AG04450 (cell line): ENCODE measurements at regions not wholly inside any gene's neighbourhood (a gene's known extent, or its start where the extent isn't known, plus 50 kb on each side); places are given as distances from the start of the nearest gene placed in this dataset.

ENCODE experiments used
- CTCF ChIA-PET: fragments of 300-600, 350-600 bp; formaldehyde crosslinking; extraction: SDS; loops from one replicate; lab custom pipeline; 2022; ENCODE audit warnings: antibody characterized with exemption, inconsistent platforms; lab: Charles Lee
- POLR2A ChIA-PET: fragments of 350-600 bp; formaldehyde crosslinking; extraction: SDS; loops from one replicate; lab custom pipeline; 2021; ENCODE audit warnings: antibody characterized with exemption, inconsistent platforms; lab: Yijun Ruan, JAX
- DNase-seq: peaks from one replicate; pipeline ENCODE4 v3.0.0-alpha.2; 2011; ENCODE audit warnings: low read depth, low spot score
- H3K27ac ChIP-seq: one replicate; pipeline ENCODE4 v1.5.1; 2012; ENCODE audit warnings: low read depth, low read length, control low read depth
- H3K27me3 ChIP-seq: one replicate; pipeline ENCODE4 v1.6.0; 2012; ENCODE audit warnings: low read length; ENCODE audit not compliant: control insufficient read depth, insufficient read depth
- H3K4me3 ChIP-seq: 2 replicates; pipeline ENCODE4 v1.5.1; 2011; ENCODE audit warnings: mild to moderate bottlenecking, low read depth, low read length, control low read depth
- H3K9me3 ChIP-seq: 2 replicates; pipeline ENCODE4 v1.5.1; 2012; ENCODE audit warnings: low read length; ENCODE audit not compliant: control insufficient read depth, insufficient read depth
- CTCF ChIP-seq: IDR thresholded peaks from 2 replicates; pipeline ENCODE4 v1.5.1; 2011; ENCODE audit warnings: low read depth, low read length, control low read depth, inconsistent platforms

DNA sequence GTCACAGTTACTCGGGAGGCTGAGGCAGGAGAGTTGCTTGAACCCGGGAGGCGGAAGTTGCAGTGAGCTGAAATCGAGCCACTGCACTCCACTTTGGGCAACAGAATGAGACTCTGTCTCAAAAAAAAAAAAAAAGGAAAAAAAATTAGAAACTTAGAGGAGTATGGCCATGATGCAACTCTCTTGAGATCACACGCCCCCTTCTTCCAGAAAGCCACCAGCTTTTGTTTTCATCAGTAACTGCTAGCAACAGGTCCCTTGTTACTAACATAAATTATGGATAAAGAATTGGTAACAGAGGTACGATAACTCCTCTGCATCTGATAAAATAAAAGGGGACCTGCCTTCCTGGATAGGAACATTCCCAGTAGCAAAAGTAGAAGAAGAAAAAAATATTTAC lies 308.2 kb downstream of the CD83 start:
- CTCF ChIA-PET: no interaction called here

GRCh38 chr6:14426281-14426680 lies 308.7 kb downstream of the CD83 start:
- H3K4me3 ChIP-seq: no peak overlapping the region
- no peaks in the 10 kb centered on the region for H3K9me3 ChIP-seq
- H3K27ac ChIP-seq: no peak overlapping the region
- TF ChIP-seq CTCF: no peak
- ChIA-PET POLR2A (no interaction called here), CTCF (no interaction called here)
- H3K27me3 ChIP-seq: peaks cover 2% of the 10 kb centered on the region
- DNase-seq: no peak

More for the DNA sequence above, 308.2 kb downstream of the CD83 start:
- DNase-seq: no peak
- POLR2A ChIA-PET: no interaction called here
- TF ChIP-seq CTCF: no peak
- no peak overlapping the region for H3K27ac ChIP-seq
- H3K9me3 ChIP-seq: no peaks in the 10 kb centered on the region
- peaks cover 2% of the 10 kb centered on the region for H3K27me3 ChIP-seq
- no peak overlapping the region for H3K4me3 ChIP-seq

DNA sequence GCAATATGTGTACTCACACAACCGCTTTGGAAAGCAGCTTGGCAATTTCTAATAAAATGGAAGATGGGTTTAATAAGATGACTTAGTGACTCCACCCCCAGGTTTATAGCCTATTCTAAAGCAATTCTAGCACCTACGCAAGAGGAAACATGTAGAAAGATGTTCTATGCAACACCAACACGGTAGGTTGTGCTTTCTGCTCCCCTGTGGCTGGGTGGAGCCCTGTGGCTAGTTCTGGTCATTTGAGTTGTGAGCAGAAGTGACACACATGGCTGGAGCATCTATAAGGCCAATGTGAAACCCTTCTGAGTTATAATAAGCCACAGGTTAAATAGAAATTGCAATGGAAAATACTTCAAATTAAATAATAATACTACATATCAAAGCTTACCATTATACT lies 310.7 kb downstream of the CD83 start:
- DNase-seq: no peak
- CTCF ChIA-PET: no interaction called here
- Histone ChIP-seq H3K27ac (no peak overlapping the region), H3K4me3 (no peak overlapping the region), H3K9me3 (no peaks in the 10 kb centered on the region), H3K27me3 (peaks cover 2% of the 10 kb centered on the region)
- no peak for TF ChIP-seq CTCF
- POLR2A ChIA-PET: no interaction called here

DNA sequence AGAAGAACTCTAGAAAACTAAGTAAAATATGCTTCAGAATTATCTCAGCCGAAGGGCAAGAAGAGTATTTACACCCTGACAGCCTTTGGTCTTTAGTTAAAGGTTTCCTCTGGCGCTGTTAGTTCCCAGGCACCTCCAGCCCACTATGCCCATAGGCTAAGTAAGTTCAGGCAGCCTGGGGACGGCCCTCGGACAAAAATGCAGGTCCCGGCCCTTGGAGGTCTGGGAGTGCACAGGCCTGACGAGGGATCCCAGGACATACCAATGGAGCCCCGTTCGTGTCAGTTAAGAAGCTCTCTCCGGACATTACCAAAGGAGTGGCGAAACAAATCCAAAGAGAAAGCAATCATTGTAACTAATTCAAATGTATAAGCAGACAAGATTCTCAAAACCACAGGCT lies 311.8 kb downstream of the CD83 start:
- Histone ChIP-seq H3K9me3 (no peaks in the 10 kb centered on the region), H3K27ac (no peak overlapping the region), H3K27me3 (peaks cover 2% of the 10 kb centered on the region), H3K4me3 (no peak overlapping the region)
- ChIA-PET CTCF (no interaction called here), POLR2A (no interaction called here)
- no peak for DNase-seq
- TF ChIP-seq CTCF: no peak

GRCh38 chr6:14430218-14430617 lies 312.6 kb downstream of the CD83 start:
- POLR2A ChIA-PET: no interaction called here
- CTCF ChIA-PET: no interaction called here
- Histone ChIP-seq H3K9me3 (no peaks in the 10 kb centered on the region), H3K27me3 (peaks cover 2% of the 10 kb centered on the region), H3K4me3 (no peak overlapping the region), H3K27ac (no peak overlapping the region)
- no peak for DNase-seq
- no peak for TF ChIP-seq CTCF
